ENCODE measurements at regions not wholly inside any gene's neighbourhood (a gene's known extent, or its start where the extent isn't known, plus 50 kb on each side); places are given as distances from the start of the nearest gene placed in this dataset.

DNA sequence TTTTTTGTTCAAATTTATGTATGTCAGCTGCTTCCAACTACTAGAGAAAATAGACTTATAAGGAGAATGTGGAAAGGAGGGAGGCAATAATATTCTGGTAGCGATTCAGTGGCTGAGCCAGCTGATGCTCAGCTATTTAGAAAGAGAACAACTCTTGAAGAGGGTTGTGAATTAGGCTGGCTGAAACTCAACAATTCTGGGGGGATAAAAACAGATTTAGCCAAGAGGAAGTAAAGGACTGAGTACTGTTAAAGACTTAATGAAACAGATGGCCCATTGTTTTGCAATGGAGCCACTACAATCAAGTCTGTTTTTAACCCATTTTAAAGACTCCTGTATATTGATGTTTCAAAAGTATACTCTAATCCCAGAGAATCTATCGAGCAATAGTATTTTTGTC, 1058.9 kb downstream of the C4orf33 start:
- peak in 2 of 56 donors; percentile 1 to 11 for DNase-seq

DNA sequence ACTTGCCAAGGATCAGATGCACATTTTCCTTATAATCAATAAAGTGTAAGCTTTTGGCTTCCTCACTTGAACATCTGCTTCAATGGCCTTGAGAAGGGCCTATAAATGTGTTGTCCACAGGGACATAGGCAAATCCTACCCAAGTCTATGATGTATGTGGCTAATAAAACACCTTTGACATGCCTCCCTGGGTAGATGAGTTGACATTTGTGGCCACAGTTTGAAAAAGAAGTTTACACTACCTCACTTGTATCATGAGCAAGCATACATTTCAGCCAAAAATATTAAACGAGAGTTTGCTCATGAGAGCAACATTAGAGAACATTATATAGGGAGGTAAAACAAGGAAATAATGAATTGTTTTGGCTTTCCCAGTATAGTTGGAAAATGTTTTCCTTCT, 1067.7 kb downstream of the C4orf33 start:
- DNase-seq = no peak

DNA sequence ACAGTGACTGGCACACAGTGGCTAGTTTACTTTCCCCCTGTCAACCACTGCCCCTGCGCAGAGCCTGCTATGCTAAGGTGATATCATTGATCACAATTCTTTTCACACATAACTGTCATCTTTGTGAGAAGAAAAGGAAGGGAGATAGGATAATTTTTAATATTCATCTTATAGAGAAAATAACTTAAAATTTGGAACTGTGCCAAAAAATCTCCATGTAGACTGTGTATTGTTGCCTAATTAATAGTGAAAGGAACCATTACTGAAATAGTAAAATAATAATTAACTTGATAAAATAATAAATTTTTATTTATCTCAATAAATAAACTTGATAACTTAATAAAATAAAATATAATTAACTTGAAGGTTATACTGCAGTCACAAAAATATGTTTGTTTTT, 1069.4 kb downstream of the C4orf33 start:
- no peak for DNase-seq

DNA sequence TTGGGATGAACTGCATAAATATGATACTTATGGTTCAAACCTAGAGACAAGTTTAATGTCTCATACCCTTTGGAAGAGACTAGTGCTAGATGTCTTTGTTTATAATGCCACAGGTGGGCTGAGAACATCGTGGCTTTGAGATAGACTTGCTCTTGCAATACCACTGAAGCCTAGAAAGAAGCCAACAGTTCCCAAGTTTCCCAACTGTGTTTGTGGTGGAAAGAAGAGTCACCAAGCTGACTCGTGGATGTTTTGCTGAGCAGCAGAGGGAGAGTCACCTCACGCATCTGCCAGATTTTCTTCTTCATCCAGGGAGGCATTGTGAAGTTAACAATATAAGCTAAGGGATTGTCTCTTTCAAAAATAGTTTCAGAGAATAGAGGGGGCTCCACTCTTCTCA, 1076.2 kb downstream of the C4orf33 start:
- DNase-seq = no peak

DNA sequence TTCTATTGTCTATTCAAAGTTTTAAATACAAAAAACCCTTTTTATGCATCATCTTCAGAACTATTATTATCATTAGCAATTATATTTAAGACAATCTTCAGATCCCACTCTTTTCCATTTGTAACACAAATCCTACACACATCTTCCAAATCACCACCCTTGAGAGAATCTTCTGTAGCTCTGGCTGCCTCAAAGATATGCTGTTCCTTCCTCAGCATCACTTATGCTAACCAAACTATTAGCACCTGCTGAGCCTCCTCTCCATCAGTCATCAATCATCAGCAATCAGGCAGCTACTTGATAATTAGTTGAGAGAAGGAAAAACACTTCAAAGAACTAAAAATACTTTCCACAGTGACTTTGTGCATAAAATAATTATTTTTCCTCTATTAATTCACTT, 1082.2 kb downstream of the C4orf33 start:
- no peak for DNase-seq

DNA sequence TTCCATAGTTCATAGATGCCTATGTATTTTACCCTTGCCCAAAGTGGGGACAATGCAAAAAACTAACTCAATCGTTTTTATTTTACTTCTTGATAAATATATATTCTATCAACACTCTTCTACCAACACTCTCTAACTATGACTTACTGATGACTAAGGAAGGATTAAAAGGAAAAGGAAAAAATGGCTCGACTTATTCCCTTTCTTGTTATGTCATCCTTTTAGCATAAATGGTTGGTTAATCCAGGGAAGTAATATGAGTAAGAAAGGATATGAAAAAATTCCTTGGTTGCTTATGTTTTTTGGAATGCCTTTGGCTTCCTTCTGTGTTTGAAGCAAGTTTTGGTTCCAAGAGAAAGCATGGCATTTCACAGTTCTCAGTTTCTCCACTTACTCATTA, 1087.1 kb downstream of the C4orf33 start:
- DNase-seq = no peak

DNA sequence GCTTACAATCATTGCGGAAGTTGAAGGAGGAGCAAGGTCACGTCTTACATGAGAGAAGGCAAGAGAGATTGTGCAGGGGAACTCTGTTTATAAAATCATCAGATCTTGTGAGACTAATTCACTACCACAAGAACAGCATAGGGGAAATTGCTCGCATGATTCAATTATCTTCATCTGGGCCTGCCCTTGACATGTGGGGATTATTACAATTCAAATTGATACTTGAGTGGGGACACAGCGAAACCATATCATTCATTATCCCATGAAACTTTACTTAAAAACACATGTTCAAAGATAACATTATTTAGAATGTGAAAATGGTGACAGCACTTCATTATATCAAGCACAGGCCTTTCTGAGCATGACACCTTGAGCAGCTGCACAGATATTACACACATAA, 1087.8 kb downstream of the C4orf33 start:
- no peak for DNase-seq

DNA sequence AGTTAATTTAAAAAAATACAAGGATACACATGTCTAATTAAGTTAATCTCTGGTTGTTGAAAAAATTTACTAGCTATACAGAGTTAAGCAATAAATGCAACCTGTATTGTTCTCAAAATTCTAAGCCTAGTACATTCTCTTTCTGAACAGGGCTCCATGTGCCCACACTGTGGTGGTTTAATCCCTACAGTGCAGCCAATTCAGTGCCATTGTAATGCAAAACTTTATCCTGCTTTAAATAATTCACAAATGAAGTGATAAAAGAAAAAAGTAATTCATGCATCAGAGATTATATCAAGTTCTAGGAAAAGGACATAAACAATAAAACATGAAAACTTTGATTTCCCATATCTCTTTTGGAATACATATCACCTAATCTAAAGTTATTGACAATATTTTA, 1089.2 kb downstream of the C4orf33 start:
- DNase-seq = no peak

DNA sequence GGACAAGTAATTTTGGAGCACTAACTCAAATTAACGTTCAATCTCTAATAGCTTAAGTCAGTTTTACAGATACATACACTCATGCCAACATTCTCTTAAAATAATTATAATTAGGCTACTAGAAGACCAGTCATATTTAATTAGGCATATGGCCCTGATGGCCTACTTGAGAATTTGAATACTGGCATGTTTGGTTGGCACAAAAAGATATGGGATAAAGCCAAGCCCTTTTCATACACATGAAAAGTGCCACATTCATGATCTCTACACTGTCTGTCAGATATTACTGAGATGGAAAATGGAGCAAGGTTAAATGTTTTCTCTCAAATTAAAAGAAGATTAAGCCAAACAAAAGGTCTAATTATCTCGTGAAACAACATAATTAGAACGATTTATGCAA, 1091.0 kb downstream of the C4orf33 start:
- no peak for DNase-seq

DNA sequence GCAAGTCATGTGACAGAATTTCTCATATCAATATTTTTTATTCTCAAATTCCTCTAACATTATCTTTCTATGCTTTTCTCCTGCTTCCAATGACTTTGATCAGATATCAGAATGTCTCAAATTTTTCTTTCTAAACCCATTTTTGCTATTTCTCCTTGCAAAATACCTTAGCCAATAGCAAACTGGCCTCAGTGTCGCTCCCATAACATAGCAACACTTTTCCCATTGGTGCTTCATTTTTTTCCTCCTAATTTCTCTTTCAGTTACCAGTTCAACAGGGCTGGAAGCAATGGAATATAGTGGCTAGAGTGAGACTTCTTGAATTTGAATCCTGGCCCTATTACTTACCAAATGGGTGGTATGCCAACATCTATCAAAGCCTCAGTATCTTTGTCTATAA, 1091.6 kb downstream of the C4orf33 start:
- DNase-seq = no peak

DNA sequence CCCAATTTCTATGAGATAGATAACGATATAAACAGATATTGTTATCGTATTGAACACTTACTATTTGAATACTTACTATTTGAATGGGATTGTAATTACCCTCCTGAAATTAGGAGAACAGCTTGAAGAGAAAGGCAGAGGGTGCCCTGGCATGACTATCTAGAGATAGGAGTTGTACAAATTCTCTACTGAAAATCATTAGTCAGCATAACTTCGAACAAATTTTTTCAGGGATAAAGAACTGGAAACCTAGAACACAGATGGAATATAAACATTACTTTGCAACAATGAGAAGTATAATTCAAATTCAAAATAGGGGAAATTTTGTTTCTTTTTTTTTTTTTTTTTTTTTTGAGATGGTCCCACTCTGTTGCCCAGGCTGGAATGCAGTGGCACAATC, 1096.8 kb downstream of the C4orf33 start:
- no peak for DNase-seq

DNA sequence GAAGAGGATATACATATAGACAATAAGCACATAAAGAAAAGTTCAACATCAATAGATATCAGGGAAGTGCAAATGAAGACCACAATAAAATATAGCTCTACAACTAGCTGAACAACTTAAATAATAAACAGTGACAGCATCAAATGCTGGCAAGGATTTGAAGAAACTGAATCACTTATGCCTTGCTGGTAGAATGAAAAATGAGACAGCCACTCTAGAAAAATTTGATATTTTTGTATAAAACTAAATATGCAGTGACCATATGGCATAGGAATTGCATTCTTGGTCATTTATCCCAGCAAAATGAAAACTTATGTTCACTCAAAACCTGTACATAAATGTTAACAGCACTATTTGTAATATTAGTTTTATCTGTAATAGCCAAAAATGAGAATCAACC, 1102.0 kb downstream of the C4orf33 start:
- DNase-seq = no peak

DNA sequence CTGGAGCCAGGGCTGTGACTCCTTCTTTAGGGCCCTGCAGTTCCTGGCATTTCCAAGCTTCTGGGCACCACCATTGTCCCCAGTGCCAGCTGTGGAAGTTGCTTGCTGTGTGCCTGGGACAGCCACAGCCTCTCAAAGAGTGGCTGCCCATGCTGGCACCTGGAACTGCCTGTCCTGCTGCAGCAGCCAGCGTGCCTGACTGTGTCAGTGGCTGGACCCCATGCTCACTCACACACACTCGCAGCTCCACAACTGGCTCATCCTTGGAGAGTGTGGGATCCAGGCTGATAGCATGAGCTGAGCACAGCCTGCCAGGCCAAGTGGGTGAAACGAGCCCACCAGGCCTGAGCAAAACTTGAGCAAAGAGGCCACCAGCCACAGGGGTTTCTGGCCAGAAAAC, 1107.6 kb downstream of the C4orf33 start:
- DNase-seq = no peak

DNA sequence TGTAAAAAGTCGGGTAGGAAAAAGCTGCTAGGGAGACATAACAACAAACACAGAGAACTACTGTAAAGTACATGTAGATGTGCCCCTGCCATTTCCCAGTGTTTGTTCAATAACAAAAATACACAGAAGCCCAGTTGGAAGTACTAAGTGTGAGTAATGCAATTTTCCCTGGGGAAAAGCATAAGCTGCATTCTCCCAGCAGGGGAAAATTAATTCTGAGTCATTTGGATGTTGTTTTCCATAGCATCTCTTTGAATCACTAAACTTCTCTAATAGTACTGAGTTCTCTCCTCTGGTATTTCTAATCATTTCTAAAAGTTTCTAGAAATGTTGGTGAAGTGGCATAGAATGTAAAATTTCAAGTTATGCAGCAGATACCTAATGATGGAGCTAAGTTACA, 1114.9 kb downstream of the C4orf33 start:
- no peak for DNase-seq

DNA sequence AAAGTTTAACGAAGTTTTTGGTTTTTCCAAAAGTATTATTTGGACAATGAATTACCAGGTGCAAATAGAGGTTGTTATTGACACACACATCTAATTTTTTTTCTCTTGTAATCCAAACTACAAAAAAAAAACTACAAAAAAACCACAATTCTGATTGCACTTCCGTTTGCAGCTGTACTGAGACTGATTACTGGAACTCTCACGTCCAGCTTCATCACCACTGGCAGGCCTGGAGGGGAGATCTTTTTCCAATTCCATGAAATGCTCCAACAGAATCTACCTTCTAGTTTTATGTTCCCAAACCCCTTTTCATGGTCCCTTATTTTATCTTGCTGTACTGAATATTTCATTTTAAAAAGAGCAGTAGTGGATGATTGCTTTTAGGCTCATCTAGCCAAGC, 1118.3 kb downstream of the C4orf33 start:
- DNase-seq = no peak

DNA sequence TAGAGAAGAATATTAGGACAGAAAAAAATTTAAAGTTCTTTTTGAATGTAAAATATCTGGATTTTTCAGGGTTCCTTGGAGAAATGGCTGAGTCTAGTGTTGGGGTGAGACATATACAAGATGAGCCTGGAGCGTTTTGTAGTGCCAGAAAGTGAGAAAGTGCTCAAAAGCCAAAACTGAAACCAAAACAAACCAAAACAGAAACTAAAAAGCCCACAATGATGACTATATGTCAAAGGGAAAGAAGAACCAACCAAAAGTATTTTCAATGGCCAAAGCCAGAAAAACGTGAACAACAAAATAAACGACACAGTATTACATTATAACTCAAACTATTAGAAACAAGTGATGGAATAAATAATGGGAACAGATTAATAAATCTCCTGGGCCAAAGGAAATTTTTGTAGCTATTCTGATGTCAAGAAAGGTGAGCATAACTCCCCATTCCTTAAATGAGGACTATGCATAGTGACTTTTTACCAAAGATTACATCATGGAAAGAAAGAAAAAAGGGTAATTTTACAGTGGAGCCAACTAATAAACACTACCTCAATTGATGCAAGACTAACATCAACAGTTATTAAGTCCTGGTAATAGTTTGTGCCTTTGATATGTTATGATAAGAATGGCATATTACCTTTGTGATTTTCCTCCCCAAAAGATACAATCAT, 1137.6 kb downstream of the C4orf33 start:
- DNase-seq = no peak

DNA sequence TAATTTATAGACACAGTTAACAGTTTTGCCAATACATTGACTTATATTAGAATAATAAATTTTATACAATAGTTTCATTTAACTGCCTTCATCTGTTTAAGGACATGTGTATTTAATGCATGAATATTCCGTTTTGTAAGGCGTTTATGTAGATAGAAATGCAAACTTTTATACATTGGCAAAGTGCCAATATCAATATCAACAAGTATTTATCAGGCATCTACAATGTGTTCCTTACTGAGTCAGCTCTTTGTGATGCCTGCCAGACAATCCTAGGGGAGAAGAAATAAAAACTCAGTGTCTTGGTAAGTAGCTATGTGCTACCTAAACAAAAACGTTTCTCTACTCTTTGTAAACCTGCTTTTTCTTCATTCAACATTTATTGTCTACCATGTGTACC, 1142.2 kb downstream of the C4orf33 start:
- no peak for DNase-seq

DNA sequence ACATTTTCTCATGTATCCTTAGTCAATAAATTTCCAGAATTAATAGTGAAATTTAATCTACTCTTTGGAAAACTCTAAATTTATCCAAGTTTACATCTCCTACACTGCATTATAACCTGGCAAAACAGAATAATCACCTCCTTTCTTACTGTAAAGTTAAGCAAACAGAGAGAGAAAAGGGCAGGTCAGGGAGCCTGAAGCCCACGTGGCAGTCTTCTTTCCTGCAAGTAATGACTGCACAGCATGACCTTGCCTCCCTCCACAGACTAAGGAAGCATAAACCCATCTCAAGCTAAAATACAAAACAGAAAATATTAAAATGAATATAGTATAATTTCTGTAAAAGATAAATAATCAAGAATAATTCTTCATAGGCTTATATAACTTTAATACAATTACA, 1153.0 kb downstream of the C4orf33 start:
- DNase-seq = no peak

DNA sequence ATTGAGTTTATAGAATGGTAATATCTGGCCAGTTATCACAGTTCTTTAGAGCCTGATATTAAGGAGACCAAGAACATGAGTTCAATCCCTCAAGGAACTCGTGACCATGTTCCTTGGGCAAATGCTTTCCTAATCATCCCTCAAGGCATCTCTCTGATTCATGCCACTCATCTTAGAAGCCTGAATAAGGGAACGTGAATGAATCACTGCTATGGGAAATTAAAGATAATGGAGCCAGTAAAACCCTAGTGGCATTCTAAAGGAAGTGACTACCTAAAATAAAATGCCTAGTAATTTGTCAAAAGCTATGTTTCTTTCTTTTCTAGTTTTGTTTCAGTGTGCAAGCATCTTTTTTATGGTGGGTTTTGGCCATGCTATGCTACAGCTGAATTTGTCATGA, 1161.3 kb downstream of the C4orf33 start:
- no peak for DNase-seq

DNA sequence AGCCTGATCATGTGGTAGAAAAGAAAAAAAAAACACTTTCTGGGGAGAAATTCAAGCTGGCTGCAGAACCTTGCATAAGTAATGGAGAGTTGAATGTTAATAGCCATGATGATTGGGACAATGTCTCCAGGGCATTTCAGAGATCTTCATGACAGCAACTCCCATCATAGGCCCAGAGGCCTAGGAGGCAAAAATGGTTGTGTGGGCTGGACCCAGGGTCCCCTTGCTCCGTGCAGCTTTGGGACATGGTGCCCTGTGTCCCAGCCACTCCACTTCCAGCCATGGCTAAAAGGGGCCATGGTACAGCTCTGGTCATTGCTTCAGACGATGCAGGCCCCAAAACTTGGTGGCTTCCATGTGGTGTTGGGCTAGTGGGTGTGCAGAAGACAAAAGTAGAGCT, 1170.9 kb downstream of the C4orf33 start:
- no peak for DNase-seq

DNA sequence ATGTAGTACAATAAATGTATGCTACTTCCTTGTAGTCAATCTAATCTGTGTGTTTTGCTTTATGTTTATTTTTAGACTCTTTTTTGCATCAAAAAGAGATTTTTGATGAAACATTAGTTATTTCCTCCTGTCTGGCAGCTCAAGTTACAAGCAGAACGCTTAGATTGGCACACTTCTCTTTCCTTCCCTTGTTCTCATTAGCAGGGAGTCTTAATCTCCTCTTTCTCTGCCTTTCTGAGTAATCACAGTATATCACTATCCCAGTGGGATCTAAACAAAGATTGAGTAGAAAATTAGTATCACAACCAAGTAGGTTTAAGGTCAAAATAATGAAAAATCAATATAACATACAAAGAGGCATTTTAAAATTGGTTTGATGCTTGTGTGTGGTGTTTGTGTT, 1192.6 kb downstream of the C4orf33 start:
- no peak for DNase-seq

DNA sequence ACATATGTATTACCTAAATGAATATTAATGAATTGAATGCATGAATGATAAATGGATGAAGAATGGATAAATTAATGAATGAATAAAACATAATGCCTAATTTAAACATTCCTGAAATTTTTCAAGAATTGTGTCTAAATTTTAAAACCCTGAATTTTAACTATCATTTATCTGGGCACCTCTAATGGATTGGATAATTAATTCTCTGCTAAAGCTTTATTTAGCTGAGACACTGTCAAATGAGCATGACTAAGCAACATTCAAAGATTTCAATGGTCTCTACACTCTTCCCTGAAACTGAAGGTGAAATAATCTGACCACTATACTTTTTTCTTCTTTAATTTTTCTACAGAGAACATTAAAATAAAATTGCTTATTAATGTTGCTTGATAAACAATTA, 1197.7 kb downstream of the C4orf33 start:
- no peak for DNase-seq

DNA sequence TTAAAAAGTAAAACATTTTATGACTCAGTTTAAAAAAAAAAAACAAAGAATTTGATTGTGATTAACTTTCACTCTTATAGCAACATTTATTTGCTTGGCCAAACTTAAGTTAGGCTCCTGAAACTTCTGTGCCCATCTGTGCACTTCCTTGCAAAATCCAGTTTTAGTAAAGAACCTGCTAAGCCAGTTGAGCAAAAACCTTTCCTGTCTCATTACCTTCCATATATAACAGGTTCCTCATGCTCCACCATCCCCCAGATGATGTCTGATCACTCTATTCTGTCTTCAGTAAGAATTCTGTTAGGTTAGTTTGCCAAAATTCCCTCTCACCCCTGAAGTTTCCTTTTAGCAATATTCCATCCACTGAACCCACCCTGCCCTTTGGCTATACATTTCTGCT, 1200.5 kb downstream of the C4orf33 start:
- DNase-seq = no peak

DNA sequence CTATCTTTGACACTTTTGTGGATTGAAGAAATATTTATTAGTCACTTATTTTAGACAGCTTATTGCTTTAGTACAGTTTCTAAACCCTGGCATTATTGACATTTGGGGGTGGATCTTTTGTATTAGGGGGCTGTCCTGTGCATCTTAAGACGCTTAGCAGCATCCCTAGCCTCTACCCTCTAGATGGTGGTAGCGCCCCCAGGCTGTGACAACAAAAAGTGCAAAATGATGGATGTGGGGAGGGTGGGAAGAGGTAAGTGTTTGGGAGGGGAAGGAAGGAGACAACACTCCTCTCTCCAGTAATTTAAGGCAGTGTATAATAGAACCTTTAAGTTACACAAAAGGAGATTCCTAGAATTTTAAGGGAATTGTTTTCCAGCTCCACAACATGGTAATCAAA, 1210.6 kb downstream of the C4orf33 start:
- no peak for DNase-seq

All from amygdala (tissue), 56 donors.